NCI-H2196 treated with DMSO at 0.1 percent for 48 hours (cell line): ENCODE measurements at regions not wholly inside any gene's neighbourhood (a gene's known extent, or its start where the extent isn't known, plus 50 kb on each side); places are given as distances from the start of the nearest gene placed in this dataset.
"Not testable (repeated sequence)": the region's sequence is repeated elsewhere in the genome, so short reads cannot be mapped to it uniquely, and the experiment has no call there.

Experiments used
- DNase-seq: peaks from one replicate; lab custom pipeline; 2025; ENCODE audit not compliant: unreplicated experiment; lab: John Stamatoyannopoulos, UW

- no peak for DNase-seq
Observed at GRCh38 chr3:35849496-35849895, 210.2 kb downstream of the ARPP21 start.

- no peak for DNase-seq
Observed at GRCh38 chr3:35849963-35850362, 210.6 kb downstream of the ARPP21 start.

- DNase-seq, result no peak
Observed at GRCh38 chr3:35857004-35857403, 217.7 kb downstream of the ARPP21 start.

GRCh38 chr3:35862057-35862456 is 222.7 kb downstream of the ARPP21 start:
- no peak for DNase-seq

- DNase-seq, result no peak
Observed at GRCh38 chr3:35864871-35865270, 225.5 kb downstream of the ARPP21 start.

- DNase-seq, result no peak
Observed at GRCh38 chr3:35867791-35868190, 228.5 kb downstream of the ARPP21 start.

GRCh38 chr3:35871009-35871408 is 231.7 kb downstream of the ARPP21 start:
- DNase-seq, result no peak

GRCh38 chr3:35883929-35884328 is 244.6 kb downstream of the ARPP21 start:
- no peak for DNase-seq

- DNase-seq, result no peak
Observed at GRCh38 chr3:35894735-35895134, 255.4 kb downstream of the ARPP21 start.

GRCh38 chr3:35899245-35899644 is 259.9 kb downstream of the ARPP21 start:
- no peak for DNase-seq

- DNase-seq, result no peak
Observed at GRCh38 chr3:35900079-35900478, 260.8 kb downstream of the ARPP21 start.

- peak; percentile 2 for DNase-seq
Observed at GRCh38 chr3:35908366-35909232, 269.3 kb downstream of the ARPP21 start.

- no peak for DNase-seq
Observed at GRCh38 chr3:35919160-35919559, 279.8 kb downstream of the ARPP21 start.

- no peak for DNase-seq
Observed at GRCh38 chr3:35921718-35922117, 282.4 kb downstream of the ARPP21 start.

- not testable (repeated sequence) for DNase-seq
Observed at GRCh38 chr3:35924070-35924469, 284.7 kb downstream of the ARPP21 start.

GRCh38 chr3:35927441-35927840 is 288.1 kb downstream of the ARPP21 start:
- no peak for DNase-seq

GRCh38 chr3:35929158-35929557 is 289.8 kb downstream of the ARPP21 start:
- DNase-seq, result no peak

- no peak for DNase-seq
Observed at GRCh38 chr3:35931867-35932266, 292.5 kb downstream of the ARPP21 start.

GRCh38 chr3:35932995-35933394 is 293.7 kb downstream of the ARPP21 start:
- no peak for DNase-seq

GRCh38 chr3:35936571-35936970 is 297.2 kb downstream of the ARPP21 start:
- DNase-seq, result no peak

- no peak for DNase-seq
Observed at GRCh38 chr3:35944926-35945710, 305.8 kb downstream of the ARPP21 start.
